Left lung (tissue), 4 donors: ENCODE measurements at regions not wholly inside any gene's neighbourhood (a gene's known extent, or its start where the extent isn't known, plus 50 kb on each side); places are given as distances from the start of the nearest gene placed in this dataset.

Experiments used
- ATAC-seq: fragments of 200-7000 bp; cut with Tn5 transposase; one replicate; pipeline ENCODE4 v1.9.1; 2020; ENCODE audit warnings: moderate library complexity
- DNase-seq, 4 donors: peaks; one replicate each; pipeline ENCODE4 v3.0.0-alpha.2; 2013 to 2020
- H3K27ac ChIP-seq, 2 donors: fragments of 200-600 bp; sonication (generic) in 1 of 2; one replicate each; pipeline versions ENCODE4 v1.5.0 to v1.8.0; 2020 to 2021
- H3K27me3 ChIP-seq, 2 donors: fragments of 200-600 bp; sonication (generic) in 1 of 2; one replicate each; pipeline versions ENCODE4 v1.5.0 to v1.8.0; 2020 to 2021
- H3K36me3 ChIP-seq, 2 donors: fragments of 200-600 bp; sonication (generic) in 1 of 2; one replicate each; pipeline versions ENCODE4 v1.5.0 to v1.8.0; 2020 to 2021
- H3K4me1 ChIP-seq, 2 donors: fragments of 200-600 bp; one replicate each; pipeline ENCODE4 v1.8.0; 2021
- H3K4me3 ChIP-seq, 2 donors: fragments of 200-600 bp; sonication (generic) in 1 of 2; one replicate each; pipeline versions ENCODE4 v1.5.0 to v1.8.0; 2020 to 2021; ENCODE audit warnings: mild to moderate bottlenecking in 1 of 2
- H3K9me3 ChIP-seq, 2 donors: fragments of 200-600 bp; sonication (generic) in 1 of 2; one replicate each; pipeline versions ENCODE4 v1.5.0 to v1.8.0; 2020 to 2021
- intact Hi-C, 2 donors: fragments of 100-400 bp; cut with DNase I; formaldehyde crosslinking; loops; one replicate each; pipeline versions ENCODE4 v1.11.2 to v1.14.2; 2022
- TF ChIP-seq, protein P1 (sequence below), 2 donors: fragments of 200-600 bp; sonication (generic) in 1 of 2; IDR thresholded peaks; one replicate each; pipeline versions ENCODE4 v1.5.0 to v1.8.0; 2021; ENCODE audit warnings: antibody characterized with exemption in 2 of 2
- donor health status: DM: no; HTN: yes; CAD: no.
- donor health status: DM: no; HTN: no; CAD: no.

DNA sequence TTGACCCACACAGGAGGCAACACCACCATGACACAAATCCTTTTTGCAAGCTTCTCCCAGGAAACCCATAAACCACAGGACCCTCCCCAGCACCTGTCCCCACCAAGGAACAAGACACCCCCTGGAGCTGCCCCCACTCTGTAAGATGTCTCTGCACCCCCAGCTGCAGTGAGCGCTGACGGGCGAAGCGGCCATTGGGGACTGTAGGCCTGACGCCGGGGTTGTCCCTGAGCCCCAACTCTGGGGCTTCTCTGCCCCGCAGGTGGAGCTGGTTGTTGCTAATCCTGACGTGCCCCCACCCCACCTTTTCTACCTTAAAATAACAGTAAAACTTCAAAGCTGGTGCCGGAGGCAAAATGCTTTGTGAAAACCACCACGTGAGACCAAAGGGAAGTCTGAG, 94.7 kb upstream of the PPP2R2D start:
- no peaks in the 10 kb centered on the region for H3K9me3 ChIP-seq
- H3K36me3 ChIP-seq: no peaks in the 10 kb centered on the region
- ATAC-seq (no peak), DNase-seq (no peak)
- no peak overlapping the region for H3K4me3 ChIP-seq
- intact Hi-C loops: no loop called here
- TF ChIP-seq, protein P1, sequence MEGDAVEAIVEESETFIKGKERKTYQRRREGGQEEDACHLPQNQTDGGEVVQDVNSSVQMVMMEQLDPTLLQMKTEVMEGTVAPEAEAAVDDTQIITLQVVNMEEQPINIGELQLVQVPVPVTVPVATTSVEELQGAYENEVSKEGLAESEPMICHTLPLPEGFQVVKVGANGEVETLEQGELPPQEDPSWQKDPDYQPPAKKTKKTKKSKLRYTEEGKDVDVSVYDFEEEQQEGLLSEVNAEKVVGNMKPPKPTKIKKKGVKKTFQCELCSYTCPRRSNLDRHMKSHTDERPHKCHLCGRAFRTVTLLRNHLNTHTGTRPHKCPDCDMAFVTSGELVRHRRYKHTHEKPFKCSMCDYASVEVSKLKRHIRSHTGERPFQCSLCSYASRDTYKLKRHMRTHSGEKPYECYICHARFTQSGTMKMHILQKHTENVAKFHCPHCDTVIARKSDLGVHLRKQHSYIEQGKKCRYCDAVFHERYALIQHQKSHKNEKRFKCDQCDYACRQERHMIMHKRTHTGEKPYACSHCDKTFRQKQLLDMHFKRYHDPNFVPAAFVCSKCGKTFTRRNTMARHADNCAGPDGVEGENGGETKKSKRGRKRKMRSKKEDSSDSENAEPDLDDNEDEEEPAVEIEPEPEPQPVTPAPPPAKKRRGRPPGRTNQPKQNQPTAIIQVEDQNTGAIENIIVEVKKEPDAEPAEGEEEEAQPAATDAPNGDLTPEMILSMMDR (IDR thresholded peaks at IDR 0.05): no peak
- no peak overlapping the region for H3K27ac ChIP-seq
- no peaks in the 10 kb centered on the region for H3K4me1 ChIP-seq
- H3K27me3 ChIP-seq: peaks cover 0 to 28% of the 10 kb centered on the region in 2 donors

DNA sequence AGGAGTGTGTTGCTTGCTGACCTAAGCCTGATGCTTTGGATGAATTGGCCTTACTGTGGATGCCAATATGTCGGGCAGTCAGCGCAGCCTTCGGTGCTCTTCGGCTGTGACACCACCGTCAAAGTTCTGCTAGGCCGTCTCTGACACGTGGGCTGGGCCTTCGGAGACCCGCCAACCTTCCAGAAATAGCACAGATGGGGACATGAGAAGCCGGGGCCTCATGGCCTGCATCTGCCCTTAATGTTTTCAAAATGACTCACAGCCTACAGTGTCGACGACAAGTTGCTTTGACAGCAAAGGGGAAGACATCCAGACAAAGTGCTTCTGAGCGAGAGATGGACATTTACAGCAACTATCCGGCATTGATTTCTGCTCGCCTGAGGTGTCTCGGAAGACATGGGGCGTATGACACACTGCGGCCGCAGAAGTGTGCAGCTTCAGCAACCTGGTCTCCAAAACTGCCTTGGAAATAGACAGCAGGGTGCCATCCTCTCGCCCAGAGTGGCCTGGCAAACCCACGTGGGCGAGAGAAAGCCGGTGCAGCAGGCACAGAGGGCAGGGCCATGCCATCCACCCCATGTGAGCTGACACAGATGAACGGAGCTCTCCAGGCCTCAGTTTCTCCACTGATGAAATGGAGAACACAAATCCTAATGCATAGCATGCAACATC, 94.0 kb upstream of the PPP2R2D start:
- Histone ChIP-seq H3K4me1 (no peaks in the 10 kb centered on the region), H3K27ac (no peak overlapping the region), H3K4me3 (no peak overlapping the region), H3K9me3 (no peaks in the 10 kb centered on the region), H3K36me3 (no peaks in the 10 kb centered on the region), H3K27me3 (peaks cover 0 to 34% of the 10 kb centered on the region in 2 donors)
- ATAC-seq (no peak), DNase-seq (no peak)
- TF ChIP-seq, protein P1 (IDR thresholded peaks at IDR 0.05): no peak
- intact Hi-C loops: no loop called here

GRCh38 chr10:131808370-131808930, 92.4 kb upstream of the PPP2R2D start:
- no peak for DNase-seq
- H3K36me3 ChIP-seq: no peaks in the 10 kb centered on the region
- no peaks in the 10 kb centered on the region for H3K9me3 ChIP-seq
- TF ChIP-seq, protein P1 (IDR thresholded peaks at IDR 0.05): no peak
- intact Hi-C loops: no loop called here
- no peaks in the 10 kb centered on the region for H3K4me1 ChIP-seq
- ATAC-seq: no peak
- no peak overlapping the region for H3K4me3 ChIP-seq
- H3K27ac ChIP-seq: no peak overlapping the region
- peaks cover 0 to 36% of the 10 kb centered on the region in 2 donors for H3K27me3 ChIP-seq

GRCh38 chr10:131810036-131810804, 90.6 kb upstream of the PPP2R2D start:
- DNase-seq (peak in 1 of 4 donors; percentile 61), ATAC-seq (no peak)
- intact Hi-C loops: no loop called here
- H3K36me3 ChIP-seq: no peaks in the 10 kb centered on the region
- no peaks in the 10 kb centered on the region for H3K9me3 ChIP-seq
- TF ChIP-seq, protein P1 (IDR thresholded peaks at IDR 0.05): no peak
- H3K27me3 ChIP-seq: peaks cover 0 to 45% of the 10 kb centered on the region in 2 donors
- no peak overlapping the region for H3K27ac ChIP-seq
- H3K4me1 ChIP-seq: no peaks in the 10 kb centered on the region
- H3K4me3 ChIP-seq: no peak overlapping the region
